ENCODE measurements at regions not wholly inside any gene's neighbourhood (a gene's known extent, or its start where the extent isn't known, plus 50 kb on each side); places are given as distances from the start of the nearest gene placed in this dataset.
A peak's percentile ranks its signal among the peaks of the same experiment; 100 is the strongest.

GRCh38 chr2:149800624-149801542 is 213.3 kb upstream of the MMADHC start:
- Histone ChIP-seq H3K4me2 (ENCODE audit: low read depth, low read length, poor library complexity, severe bottlenecking) (no peak overlapping the region), H2AFZ (ENCODE audit: low read length) (no peak overlapping the region), H3K27me3 (ENCODE audit: insufficient read depth, low read length, poor library complexity, severe bottlenecking) (no peaks in the 10 kb centered on the region), H3K4me1 (ENCODE audit: insufficient read depth, low read length, poor library complexity, severe bottlenecking) (no peaks in the 10 kb centered on the region), H3F3A (ENCODE audit: low read depth) (no peaks in the 10 kb centered on the region), H3K79me2 (ENCODE audit: insufficient read depth, low read length) (no peaks in the 10 kb centered on the region), H3K9me3 (ENCODE audit: insufficient read depth, low read depth, low read length) (no peaks in the 10 kb centered on the region), H3K9ac (ENCODE audit: low read depth, low read length, poor library complexity, severe bottlenecking) (no peak overlapping the region), H3K9me2 (replicated peaks; ENCODE audit: low read depth, low read length) (no peaks in the 10 kb centered on the region), H3K36me3 (ENCODE audit: insufficient read depth, low read length) (no peaks in the 10 kb centered on the region), H4K20me1 (ENCODE audit: insufficient read depth, low read length, poor library complexity, severe bottlenecking) (no peaks in the 10 kb centered on the region), H3K4me3 (ENCODE audit: low read length, poor library complexity, severe bottlenecking) (no peak overlapping the region)
- no peak for TF ChIP-seq CTCF (conservative IDR thresholded peaks at IDR 0.05; ENCODE audit: low read length)
- no peak for TF ChIP-seq EZH2phosphoT487 (IDR thresholded peaks at IDR 0.05; ENCODE audit: borderline replicate concordance)

GRCh38 chr2:149799013-149799705 is 211.6 kb upstream of the MMADHC start:
- Histone ChIP-seq H3K4me1 (ENCODE audit: insufficient read depth, low read length, poor library complexity, severe bottlenecking) (no peaks in the 10 kb centered on the region), H3K9me3 (ENCODE audit: insufficient read depth, low read depth, low read length) (no peaks in the 10 kb centered on the region), H3K9ac (ENCODE audit: low read depth, low read length, poor library complexity, severe bottlenecking) (no peak overlapping the region), H3K79me2 (ENCODE audit: insufficient read depth, low read length) (no peaks in the 10 kb centered on the region), H3K9me2 (replicated peaks; ENCODE audit: low read depth, low read length) (no peaks in the 10 kb centered on the region), H4K20me1 (ENCODE audit: insufficient read depth, low read length, poor library complexity, severe bottlenecking) (no peaks in the 10 kb centered on the region), H3K27me3 (ENCODE audit: insufficient read depth, low read length, poor library complexity, severe bottlenecking) (no peaks in the 10 kb centered on the region), H3K4me3 (ENCODE audit: low read length, poor library complexity, severe bottlenecking) (no peak overlapping the region), H3F3A (ENCODE audit: low read depth) (no peaks in the 10 kb centered on the region), H3K4me2 (ENCODE audit: low read depth, low read length, poor library complexity, severe bottlenecking) (no peak overlapping the region), H3K36me3 (ENCODE audit: insufficient read depth, low read length) (no peaks in the 10 kb centered on the region), H2AFZ (ENCODE audit: low read length) (no peak overlapping the region)
- no peak for TF ChIP-seq EZH2phosphoT487 (IDR thresholded peaks at IDR 0.05; ENCODE audit: borderline replicate concordance)
- peak; percentile 56 for TF ChIP-seq CTCF (conservative IDR thresholded peaks at IDR 0.05; ENCODE audit: low read length)

GRCh38 chr2:149797030-149797429 is 209.5 kb upstream of the MMADHC start:
- no peaks in the 10 kb centered on the region for H3K9me3 ChIP-seq (ENCODE audit: insufficient read depth, low read depth, low read length)
- H2AFZ ChIP-seq (ENCODE audit: low read length): no peak overlapping the region
- H3K79me2 ChIP-seq (ENCODE audit: insufficient read depth, low read length): no peaks in the 10 kb centered on the region
- TF ChIP-seq EZH2phosphoT487 (IDR thresholded peaks at IDR 0.05; ENCODE audit: borderline replicate concordance): no peak
- TF ChIP-seq CTCF (conservative IDR thresholded peaks at IDR 0.05; ENCODE audit: low read length): no peak
- H4K20me1 ChIP-seq (ENCODE audit: insufficient read depth, low read length, poor library complexity, severe bottlenecking): no peaks in the 10 kb centered on the region
- no peak overlapping the region for H3K9ac ChIP-seq (ENCODE audit: low read depth, low read length, poor library complexity, severe bottlenecking)
- H3K4me1 ChIP-seq (ENCODE audit: insufficient read depth, low read length, poor library complexity, severe bottlenecking): no peaks in the 10 kb centered on the region
- no peaks in the 10 kb centered on the region for H3K9me2 ChIP-seq (replicated peaks; ENCODE audit: low read depth, low read length)
- H3F3A ChIP-seq (ENCODE audit: low read depth): no peaks in the 10 kb centered on the region
- no peak overlapping the region for H3K4me3 ChIP-seq (ENCODE audit: low read length, poor library complexity, severe bottlenecking)
- no peaks in the 10 kb centered on the region for H3K36me3 ChIP-seq (ENCODE audit: insufficient read depth, low read length)
- H3K27me3 ChIP-seq (ENCODE audit: insufficient read depth, low read length, poor library complexity, severe bottlenecking): no peaks in the 10 kb centered on the region
- H3K4me2 ChIP-seq (ENCODE audit: low read depth, low read length, poor library complexity, severe bottlenecking): no peak overlapping the region

Measured in Loucy (cell line).